Osteoblast (primary cell): ENCODE measurements at regions not wholly inside any gene's neighbourhood (a gene's known extent, or its start where the extent isn't known, plus 50 kb on each side); places are given as distances from the start of the nearest gene placed in this dataset.

Experiments used
- DNase-seq: peaks from one replicate; pipeline ENCODE4 v3.0.0; 2011; ENCODE audit warnings: low spot score, mixed read lengths; ENCODE audit not compliant: insufficient read length; ENCODE audit errors: missing footprints
- H2AFZ ChIP-seq: 2 replicates; pipeline ENCODE4 v1.6.0; 2011; ENCODE audit warnings: mild to moderate bottlenecking, low read length
- H3K27ac ChIP-seq: 2 replicates; pipeline ENCODE4 v1.5.1; 2011; ENCODE audit warnings: mild to moderate bottlenecking, low read depth, low read length, moderate library complexity
- H3K27me3 ChIP-seq: 2 replicates; pipeline ENCODE4 v1.6.0; 2012; ENCODE audit warnings: mild to moderate bottlenecking, control low read depth, inconsistent platforms, low read length, moderate library complexity; ENCODE audit not compliant: insufficient read depth
- H3K36me3 ChIP-seq: 2 replicates; pipeline ENCODE4 v1.5.1; 2011; ENCODE audit warnings: mild to moderate bottlenecking, low read length, control low read depth, moderate library complexity; ENCODE audit not compliant: insufficient read depth
- H3K4me1 ChIP-seq: 2 replicates; pipeline ENCODE4 v1.5.1; 2011; ENCODE audit warnings: mild to moderate bottlenecking, low read length, control low read depth, moderate library complexity; ENCODE audit not compliant: insufficient read depth
- H3K4me2 ChIP-seq: 2 replicates; pipeline ENCODE4 v1.6.0; 2011; ENCODE audit warnings: mild to moderate bottlenecking, low read length; ENCODE audit not compliant: insufficient read depth
- H3K4me3 ChIP-seq: fragments of 200-600 bp; sonication (generic); 3 replicates; pipeline ENCODE4 v1.5.1; 2012; ENCODE audit warnings: mild to moderate bottlenecking, low read length, inconsistent platforms; ENCODE audit not compliant: insufficient read depth
- H3K79me2 ChIP-seq: 2 replicates; pipeline ENCODE4 v1.6.0; 2012; ENCODE audit warnings: mild to moderate bottlenecking, low read length, control low read depth, inconsistent platforms; ENCODE audit not compliant: insufficient read depth
- H3K9me3 ChIP-seq: 2 replicates; pipeline ENCODE4 v1.5.1; 2011; ENCODE audit warnings: low read depth, low read length, control low read depth
- H4K20me1 ChIP-seq: 2 replicates; pipeline ENCODE4 v1.6.0; 2012; ENCODE audit warnings: mild to moderate bottlenecking, low read length, control low read depth; ENCODE audit not compliant: insufficient read depth
- CTCF ChIP-seq: IDR thresholded peaks from 2 replicates; pipeline ENCODE4 v1.5.1; 2011; ENCODE audit warnings: mild to moderate bottlenecking, low read depth, low read length, moderate library complexity; ENCODE audit errors: extremely low read depth

GRCh38 chr1:209015092-209015491, 568.4 kb upstream of the CAMK1G start:
- no peak for TF ChIP-seq CTCF
- Histone ChIP-seq H3K79me2 (no peaks in the 10 kb centered on the region), H3K27me3 (no peaks in the 10 kb centered on the region), H2AFZ (no peak overlapping the region), H3K9me3 (no peaks in the 10 kb centered on the region), H4K20me1 (no peaks in the 10 kb centered on the region), H3K4me1 (no peaks in the 10 kb centered on the region), H3K27ac (no peak overlapping the region), H3K4me2 (no peak overlapping the region), H3K4me3 (no peak overlapping the region), H3K36me3 (no peaks in the 10 kb centered on the region)
- DNase-seq, result no peak

DNA sequence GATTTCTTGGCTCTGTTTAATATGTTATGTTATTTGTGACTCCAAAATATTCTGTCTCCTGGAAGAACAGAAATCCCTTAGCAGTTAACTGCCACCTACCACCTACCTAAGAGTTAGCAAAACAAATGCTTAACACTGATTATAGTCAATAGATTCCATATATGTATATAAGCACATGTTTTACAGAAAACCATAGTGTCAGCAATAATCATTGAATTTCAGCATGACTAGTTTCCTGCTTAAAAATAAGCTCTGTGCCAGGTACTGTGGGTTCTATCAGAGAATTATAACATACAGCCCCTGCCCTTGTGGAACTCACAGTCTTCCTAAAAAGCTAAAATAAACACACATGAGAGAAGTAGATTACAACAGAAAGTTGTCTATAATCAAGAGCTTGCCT, 561.9 kb upstream of the CAMK1G start:
- TF ChIP-seq CTCF, result no peak
- DNase-seq, result no peak
- H2AFZ ChIP-seq, result no peak overlapping the region
- H3K27ac ChIP-seq, result no peak overlapping the region
- H3K36me3 ChIP-seq, result no peaks in the 10 kb centered on the region
- no peaks in the 10 kb centered on the region for H3K9me3 ChIP-seq
- H3K79me2 ChIP-seq, result no peaks in the 10 kb centered on the region
- H3K4me1 ChIP-seq, result no peaks in the 10 kb centered on the region
- no peaks in the 10 kb centered on the region for H3K27me3 ChIP-seq
- H4K20me1 ChIP-seq, result no peaks in the 10 kb centered on the region
- H3K4me3 ChIP-seq, result no peak overlapping the region
- no peak overlapping the region for H3K4me2 ChIP-seq

GRCh38 chr1:209023790-209024189, 559.7 kb upstream of the CAMK1G start:
- H4K20me1 ChIP-seq, result no peaks in the 10 kb centered on the region
- H3K36me3 ChIP-seq, result no peaks in the 10 kb centered on the region
- H2AFZ ChIP-seq, result no peak overlapping the region
- H3K4me3 ChIP-seq, result no peak overlapping the region
- H3K9me3 ChIP-seq, result no peaks in the 10 kb centered on the region
- DNase-seq, result no peak
- H3K27ac ChIP-seq, result no peak overlapping the region
- H3K79me2 ChIP-seq, result no peaks in the 10 kb centered on the region
- no peak overlapping the region for H3K4me2 ChIP-seq
- H3K27me3 ChIP-seq, result no peaks in the 10 kb centered on the region
- no peaks in the 10 kb centered on the region for H3K4me1 ChIP-seq
- no peak for TF ChIP-seq CTCF

GRCh38 chr1:209029737-209030136, 553.8 kb upstream of the CAMK1G start:
- TF ChIP-seq CTCF, result no peak
- no peak overlapping the region for H3K4me3 ChIP-seq
- H3K36me3 ChIP-seq, result no peaks in the 10 kb centered on the region
- no peaks in the 10 kb centered on the region for H3K9me3 ChIP-seq
- no peak overlapping the region for H3K27ac ChIP-seq
- H3K79me2 ChIP-seq, result no peaks in the 10 kb centered on the region
- no peak overlapping the region for H2AFZ ChIP-seq
- no peak for DNase-seq
- H3K4me2 ChIP-seq, result no peak overlapping the region
- no peaks in the 10 kb centered on the region for H4K20me1 ChIP-seq
- H3K4me1 ChIP-seq, result no peaks in the 10 kb centered on the region
- H3K27me3 ChIP-seq, result no peaks in the 10 kb centered on the region
